ENCODE measurements at regions not wholly inside any gene's neighbourhood (a gene's known extent, or its start where the extent isn't known, plus 50 kb on each side); places are given as distances from the start of the nearest gene placed in this dataset.

- no peak for DNase-seq
These were observed 56.3 kb upstream of the MEF2C start for GRCh38 chr5:88939300-88939699.

GRCh38 chr5:88938488-88938887 is 55.5 kb upstream of the MEF2C start:
- DNase-seq: no peak

- no peak for DNase-seq
These were observed 54.4 kb upstream of the MEF2C start for GRCh38 chr5:88937406-88937805.

GRCh38 chr5:88934439-88934838 is 51.5 kb upstream of the MEF2C start:
- DNase-seq: no peak
